Fibroblast of mammary gland (primary cell): ENCODE measurements at regions not wholly inside any gene's neighbourhood (a gene's known extent, or its start where the extent isn't known, plus 50 kb on each side); places are given as distances from the start of the nearest gene placed in this dataset.

ENCODE experiments used
- DNase-seq: peaks from one replicate; pipeline ENCODE4 v3.0.0-alpha.2; 2010; ENCODE audit warnings: low read depth
- H3K4me3 ChIP-seq: 2 replicates; pipeline ENCODE4 v1.5.1; 2011; ENCODE audit warnings: low read depth, mild to moderate bottlenecking, low read length, moderate library complexity; ENCODE audit not compliant: control insufficient read depth
- TF ChIP-seq, protein P1 (sequence below): conservative IDR thresholded peaks from 2 replicates; pipeline ENCODE4 v1.5.1; 2011; ENCODE audit warnings: low read depth, low read length, inconsistent platforms; ENCODE audit not compliant: control insufficient read depth, insufficient read depth

GRCh38 chr13:30567072-30567471 lies 50.6 kb upstream of the USPL1 start:
- DNase-seq: no peak
- H3K4me3 ChIP-seq: no peak overlapping the region
- TF ChIP-seq, protein P1, sequence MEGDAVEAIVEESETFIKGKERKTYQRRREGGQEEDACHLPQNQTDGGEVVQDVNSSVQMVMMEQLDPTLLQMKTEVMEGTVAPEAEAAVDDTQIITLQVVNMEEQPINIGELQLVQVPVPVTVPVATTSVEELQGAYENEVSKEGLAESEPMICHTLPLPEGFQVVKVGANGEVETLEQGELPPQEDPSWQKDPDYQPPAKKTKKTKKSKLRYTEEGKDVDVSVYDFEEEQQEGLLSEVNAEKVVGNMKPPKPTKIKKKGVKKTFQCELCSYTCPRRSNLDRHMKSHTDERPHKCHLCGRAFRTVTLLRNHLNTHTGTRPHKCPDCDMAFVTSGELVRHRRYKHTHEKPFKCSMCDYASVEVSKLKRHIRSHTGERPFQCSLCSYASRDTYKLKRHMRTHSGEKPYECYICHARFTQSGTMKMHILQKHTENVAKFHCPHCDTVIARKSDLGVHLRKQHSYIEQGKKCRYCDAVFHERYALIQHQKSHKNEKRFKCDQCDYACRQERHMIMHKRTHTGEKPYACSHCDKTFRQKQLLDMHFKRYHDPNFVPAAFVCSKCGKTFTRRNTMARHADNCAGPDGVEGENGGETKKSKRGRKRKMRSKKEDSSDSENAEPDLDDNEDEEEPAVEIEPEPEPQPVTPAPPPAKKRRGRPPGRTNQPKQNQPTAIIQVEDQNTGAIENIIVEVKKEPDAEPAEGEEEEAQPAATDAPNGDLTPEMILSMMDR: no peak
